NK-92 treated with Interleukin-12 subunit alpha and Interleukin-12 subunit beta, amount 100 ng/mL, for 24 hours (cell line): ENCODE measurements at regions not wholly inside any gene's neighbourhood (a gene's known extent, or its start where the extent isn't known, plus 50 kb on each side); places are given as distances from the start of the nearest gene placed in this dataset.

Experiments
- DNase-seq: peaks from one replicate; lab custom pipeline; 2025; lab: John Stamatoyannopoulos, UW

GRCh38 chr3:109903100-109903499 is 565.8 kb upstream of the DPPA4 start:
- no peak for DNase-seq

DNA sequence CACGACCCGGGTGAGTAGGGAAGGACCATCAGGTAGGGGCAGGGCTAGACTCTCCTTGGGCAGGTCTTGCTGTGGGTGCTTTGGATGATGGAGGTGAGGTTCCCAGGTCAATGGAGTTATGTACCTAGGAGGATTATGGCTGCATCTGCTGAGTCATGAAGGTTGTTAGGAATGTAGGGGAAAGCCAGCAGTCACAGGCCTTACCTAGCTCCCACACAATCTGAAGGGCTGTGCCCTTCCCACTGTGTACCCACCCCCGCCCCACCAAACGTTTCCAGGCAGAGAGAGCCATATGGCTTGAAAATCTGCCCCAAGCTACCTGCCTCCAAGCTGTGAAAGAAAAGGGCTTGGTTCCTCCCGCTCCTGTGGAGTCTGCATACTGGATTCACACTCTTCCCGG is 573.4 kb upstream of the DPPA4 start:
- no peak for DNase-seq

DNA sequence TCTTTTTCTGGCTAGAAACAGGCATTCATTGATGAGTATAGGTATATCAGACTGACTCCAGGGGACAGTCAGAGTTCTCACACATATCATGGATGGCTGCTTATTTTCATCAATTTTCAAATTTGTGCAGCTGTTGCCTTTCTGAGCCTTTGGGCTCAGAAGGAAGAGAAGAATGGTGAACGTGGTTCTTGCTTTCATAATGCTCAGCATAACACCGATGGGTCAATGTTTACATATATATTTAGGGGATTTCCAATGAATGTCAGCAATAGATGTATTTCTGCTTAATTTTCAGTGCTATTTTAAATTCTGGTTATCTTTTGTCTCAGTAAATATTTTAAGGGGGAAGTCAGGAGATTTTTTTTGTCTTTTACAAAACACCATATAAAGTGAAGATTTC is 581.4 kb upstream of the DPPA4 start:
- no peak for DNase-seq

GRCh38 chr3:109920749-109921148 is 583.4 kb upstream of the DPPA4 start:
- no peak for DNase-seq

- DNase-seq = no peak
Observed at GRCh38 chr3:109921509-109921908, 584.2 kb upstream of the DPPA4 start.

GRCh38 chr3:109922856-109923255 is 585.5 kb upstream of the DPPA4 start:
- no peak for DNase-seq

DNA sequence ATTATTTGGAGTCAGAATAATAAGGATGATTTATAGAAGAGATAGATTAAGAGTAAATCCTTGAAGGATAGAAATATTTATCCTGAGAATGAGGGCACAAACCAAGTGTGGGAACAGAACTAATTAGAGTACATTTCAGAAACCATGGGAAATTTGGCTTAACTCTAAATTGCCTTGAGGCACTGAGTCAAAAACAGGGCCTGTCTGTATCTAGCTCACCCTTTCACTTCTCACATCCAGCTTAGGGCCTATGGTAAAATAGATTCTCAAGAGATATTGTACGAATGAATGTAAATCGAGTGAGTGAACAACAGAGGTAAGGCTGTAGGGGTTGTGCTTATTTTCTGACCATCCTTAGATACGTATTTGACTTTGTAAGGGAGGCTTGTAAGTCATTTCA is 586.1 kb upstream of the DPPA4 start:
- DNase-seq = no peak

GRCh38 chr3:109924196-109924595 is 586.9 kb upstream of the DPPA4 start:
- no peak for DNase-seq

DNA sequence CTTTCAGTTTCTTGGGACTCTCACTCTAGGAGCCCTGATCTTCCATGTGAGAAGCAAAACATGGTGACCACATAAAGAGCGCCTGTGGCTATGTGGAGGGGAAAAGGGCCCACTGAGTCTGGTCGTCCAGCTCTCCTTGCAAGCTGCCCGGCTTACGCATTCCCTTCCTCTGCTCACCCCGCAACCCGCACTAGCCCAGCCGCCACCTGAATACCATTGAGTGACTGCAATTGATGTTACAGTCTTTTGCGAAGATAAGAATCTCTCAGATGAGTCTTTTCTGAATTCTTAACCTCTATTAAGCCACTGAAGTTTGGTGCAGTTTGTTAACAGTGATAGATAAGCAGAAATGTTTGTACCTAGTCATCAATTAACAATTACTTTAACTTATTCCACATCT is 589.0 kb upstream of the DPPA4 start:
- no peak for DNase-seq

- no peak for DNase-seq
Observed at GRCh38 chr3:109927161-109927560, 589.8 kb upstream of the DPPA4 start.

DNA sequence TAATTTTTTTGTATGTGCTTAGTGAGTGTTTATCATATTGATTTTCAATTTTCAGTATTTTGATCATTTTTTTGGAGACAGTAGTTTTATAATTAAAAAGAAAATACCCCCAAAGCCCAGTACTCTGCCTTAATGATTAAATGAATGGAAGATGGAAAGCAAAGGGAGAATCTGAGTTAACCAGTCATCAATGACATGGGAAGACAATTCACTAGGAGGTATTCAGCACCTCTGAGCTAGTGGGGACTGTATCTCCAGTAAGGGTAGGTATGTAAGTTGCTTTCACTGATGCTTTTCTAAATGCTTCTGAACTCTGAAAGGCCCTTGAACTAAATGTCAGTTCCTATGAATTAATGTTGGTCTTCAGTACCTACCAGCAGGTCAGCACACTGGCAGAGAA is 590.4 kb upstream of the DPPA4 start:
- no peak for DNase-seq

DNA sequence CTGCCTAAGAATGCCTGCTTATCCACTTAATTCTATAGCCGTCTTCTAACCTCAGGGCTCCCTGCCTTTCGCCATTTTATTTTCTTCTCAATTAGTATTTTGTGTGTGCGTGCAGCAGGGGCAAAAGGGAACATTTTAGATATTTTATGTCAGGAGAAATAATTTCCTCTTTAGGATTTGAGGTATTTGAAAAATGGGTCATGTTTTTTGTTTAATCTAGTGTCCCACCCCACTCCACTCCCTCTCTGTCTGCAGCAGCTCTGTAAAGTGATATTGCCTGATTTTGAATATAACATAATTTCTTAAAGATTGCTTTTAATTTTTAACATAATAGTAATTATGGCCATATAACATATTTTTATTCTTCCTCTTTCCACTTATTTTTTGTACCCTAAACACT is 593.2 kb upstream of the DPPA4 start:
- DNase-seq = no peak

DNA sequence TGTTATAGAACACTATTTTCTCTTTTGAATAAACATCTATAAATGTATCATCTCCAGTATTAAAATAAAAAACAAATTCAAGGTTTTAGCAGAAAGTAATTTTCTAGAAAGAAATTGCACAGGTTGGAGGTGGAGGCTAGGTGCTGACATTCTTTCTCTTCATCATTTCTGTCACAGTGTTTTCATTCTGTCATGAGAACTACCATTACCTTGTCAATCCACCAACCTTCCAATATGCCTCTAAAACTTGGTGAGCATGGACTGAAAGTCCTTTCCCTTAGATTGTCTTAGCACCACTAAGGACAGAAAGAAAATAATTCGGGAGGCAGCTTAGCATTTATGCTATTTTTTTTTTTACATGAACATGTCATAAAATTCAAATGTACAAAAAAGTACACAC is 596.2 kb upstream of the DPPA4 start:
- DNase-seq = no peak

GRCh38 chr3:109939817-109940216 is 602.5 kb upstream of the DPPA4 start:
- DNase-seq = no peak

DNA sequence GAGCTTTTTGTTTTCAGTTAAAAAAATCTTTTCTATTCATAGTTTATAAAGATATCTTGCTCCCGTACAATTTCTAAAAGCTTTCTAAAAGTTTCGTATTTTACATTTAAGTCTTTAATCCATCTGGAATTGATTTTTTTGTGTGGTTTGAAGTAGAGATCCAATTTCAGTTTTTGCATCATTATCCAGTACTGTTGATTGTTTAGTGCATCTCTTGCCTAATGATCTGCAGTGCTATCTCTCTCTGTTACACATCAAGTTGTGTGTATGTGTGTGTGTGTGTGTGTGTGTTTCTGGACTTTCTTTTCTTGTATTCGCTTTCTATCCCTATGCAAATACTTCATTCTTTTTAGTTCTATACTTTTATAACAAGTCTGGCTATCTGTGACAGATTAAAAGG is 605.8 kb upstream of the DPPA4 start:
- DNase-seq = no peak

- DNase-seq = no peak
Observed at GRCh38 chr3:109944836-109945235, 607.5 kb upstream of the DPPA4 start.

GRCh38 chr3:109952924-109953323 is 615.6 kb upstream of the DPPA4 start:
- DNase-seq = no peak

GRCh38 chr3:109963831-109964230 is 626.5 kb upstream of the DPPA4 start:
- DNase-seq = no peak

DNA sequence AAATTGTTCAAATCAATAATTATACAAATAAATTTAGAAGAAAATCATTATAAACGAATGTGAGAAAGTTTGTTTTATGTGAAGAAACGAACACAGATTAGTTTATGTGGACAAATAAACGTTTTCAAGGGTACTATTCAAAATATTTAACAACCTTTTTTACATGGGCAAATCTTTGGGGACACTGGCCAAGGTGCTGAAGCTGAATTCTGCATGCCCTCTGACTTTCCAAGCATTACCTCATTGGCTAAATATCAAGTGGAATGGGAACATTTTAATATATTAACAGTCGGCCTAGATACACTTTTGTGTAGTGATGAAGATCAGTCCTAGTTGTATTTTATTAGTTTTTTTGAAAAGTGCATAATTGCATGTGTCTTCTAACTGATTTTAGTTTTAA is 636.4 kb upstream of the DPPA4 start:
- no peak for DNase-seq

- no peak for DNase-seq
Observed at GRCh38 chr3:109977897-109978296, 640.6 kb upstream of the DPPA4 start.

- no peak for DNase-seq
Observed at GRCh38 chr3:109982201-109982600, 644.9 kb upstream of the DPPA4 start.

GRCh38 chr3:109984976-109985375 is 647.6 kb upstream of the DPPA4 start:
- no peak for DNase-seq

DNA sequence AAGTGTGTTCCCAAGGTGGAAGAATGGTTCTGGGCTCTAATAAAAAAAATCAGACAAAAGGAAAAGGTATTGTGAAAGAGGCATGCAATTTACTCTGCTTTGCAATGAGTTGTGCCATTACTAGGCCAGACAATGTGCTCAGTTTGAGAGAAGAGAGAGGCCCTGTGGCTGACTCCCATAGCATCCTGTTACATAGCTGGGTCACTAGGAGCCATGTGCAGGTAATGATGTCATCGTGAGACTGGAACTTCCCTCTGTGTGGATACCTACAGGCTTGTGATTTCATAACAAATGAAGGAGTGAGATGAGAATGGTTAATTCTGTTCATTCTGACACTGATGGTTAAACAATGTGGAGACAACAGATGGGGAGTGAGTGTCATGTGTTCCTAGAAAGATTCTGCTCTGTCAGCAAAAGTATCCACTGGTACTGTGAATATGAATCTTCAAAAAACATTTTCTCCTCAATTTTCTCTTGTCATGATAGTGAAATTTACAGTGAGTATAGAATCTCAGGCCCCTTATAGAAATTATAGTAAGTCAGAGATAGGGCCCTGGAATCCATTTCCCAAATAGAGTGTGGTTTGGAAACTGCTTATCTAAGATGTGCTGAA is 648.7 kb upstream of the DPPA4 start:
- no peak for DNase-seq

DNA sequence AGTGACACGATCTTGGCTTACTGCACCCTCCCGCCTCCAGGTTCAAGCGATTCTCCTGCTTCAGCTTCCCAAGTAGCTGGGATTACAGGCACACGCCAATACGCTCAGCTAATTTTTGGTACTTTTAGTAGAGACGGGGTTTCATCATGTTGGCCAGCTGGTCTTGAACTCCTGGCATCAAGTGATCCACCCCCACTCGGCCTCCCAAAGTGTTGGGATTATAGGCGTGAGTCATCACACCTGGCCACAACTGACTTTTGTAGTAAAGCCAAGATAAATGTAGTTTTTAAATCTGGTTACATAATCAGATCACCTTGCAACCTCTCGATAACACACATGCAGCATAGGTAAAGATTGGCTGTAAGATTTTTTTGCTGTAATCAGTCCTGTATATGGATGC is 657.5 kb upstream of the DPPA4 start:
- no peak for DNase-seq

- no peak for DNase-seq
Observed at GRCh38 chr3:109995377-109995776, 658.0 kb upstream of the DPPA4 start.
